GM12875 (cell line): ENCODE measurements at regions not wholly inside any gene's neighbourhood (a gene's known extent, or its start where the extent isn't known, plus 50 kb on each side); places are given as distances from the start of the nearest gene placed in this dataset.

Experiments
- H3K4me3 ChIP-seq: one replicate; pipeline ENCODE4 v1.5.1; 2011; ENCODE audit warnings: low read depth, low read length, control low read depth
- CTCF ChIP-seq: IDR thresholded peaks from 2 replicates; pipeline ENCODE4 v1.5.1; 2011; ENCODE audit warnings: low read depth, mild to moderate bottlenecking, control low read depth, inconsistent platforms, low read length, moderate library complexity, borderline replicate concordance; ENCODE audit not compliant: insufficient read depth

GRCh38 chr13:91162589-91162988, 184.9 kb upstream of the MIR17HG start:
- no peak for TF ChIP-seq CTCF
- H3K4me3 ChIP-seq, result no peak overlapping the region

- H3K4me3 ChIP-seq, result no peak overlapping the region
- no peak for TF ChIP-seq CTCF
Observed at GRCh38 chr13:91165758-91166157, 181.7 kb upstream of the MIR17HG start.

- TF ChIP-seq CTCF, result no peak
- no peak overlapping the region for H3K4me3 ChIP-seq
Observed at GRCh38 chr13:91166714-91167511, 180.6 kb upstream of the MIR17HG start.

GRCh38 chr13:91167706-91168385, 179.6 kb upstream of the MIR17HG start:
- H3K4me3 ChIP-seq, result no peak overlapping the region
- TF ChIP-seq CTCF, result no peak

- no peak overlapping the region for H3K4me3 ChIP-seq
- TF ChIP-seq CTCF, result no peak
Observed at GRCh38 chr13:91168386-91168711, 179.1 kb upstream of the MIR17HG start.

- H3K4me3 ChIP-seq, result no peak overlapping the region
- TF ChIP-seq CTCF, result no peak
Observed at GRCh38 chr13:91169321-91170050, 178.0 kb upstream of the MIR17HG start.

GRCh38 chr13:91172160-91172559, 175.3 kb upstream of the MIR17HG start:
- H3K4me3 ChIP-seq, result no peak overlapping the region
- no peak for TF ChIP-seq CTCF
